GM12878 (cell line): ENCODE measurements at regions not wholly inside any gene's neighbourhood (a gene's known extent, or its start where the extent isn't known, plus 50 kb on each side); places are given as distances from the start of the nearest gene placed in this dataset.

Experiments used
- ATAC-seq: fragments of 200-7000 bp; cut with Tn5 transposase; 3 replicates; pipeline ENCODE4 v1.9.1; 2020; ENCODE audit warnings: mild to moderate bottlenecking, moderate library complexity
- BruUV-seq: library from RNA; stranded (reverse); fragments of 400-500 nt; replicated peaks from 2 replicates; lab custom pipeline; 2021; lab: Mats Ljungman, UMichigan
- CTCF ChIA-PET: fragments of 300-600 bp; sonication (Branson Sonifier 250); formaldehyde crosslinking; extraction: SDS; loops from one replicate; lab custom pipeline; 2021; ENCODE audit warnings: inconsistent platforms; lab: Yijun Ruan, JAX
- POLR2A ChIA-PET: fragments of 350-600 bp; formaldehyde crosslinking; extraction: SDS; loops from one replicate; lab custom pipeline; 2021; ENCODE audit warnings: inconsistent platforms; lab: Charles Lee
- RAD21 ChIA-PET: fragments of 300-600 bp; sonication (Branson Sonifier 250); formaldehyde crosslinking; loops from one replicate; lab custom pipeline; 2023; ENCODE audit warnings: antibody characterized with exemption; ENCODE audit not compliant: unreplicated experiment; lab: Charles Lee
- SMC1A ChIA-PET: fragments of 300-600 bp; sonication (Branson Sonifier 250); formaldehyde crosslinking; loops from one replicate; lab custom pipeline; 2023; ENCODE audit not compliant: unreplicated experiment, uncharacterized antibody; lab: Charles Lee
- DNase-seq: peaks from one replicate; pipeline ENCODE4 v3.0.0-alpha.2; 2011; ENCODE audit warnings: low read depth, low spot score
- FAIRE-seq: peaks from 3 replicates; lab custom pipeline; 2011; peaks lifted over from hg19 to GRCh38; lab: Jason Lieb, UNC
- H2AFZ ChIP-seq: 2 replicates; pipeline ENCODE4 v1.6.0; 2011; ENCODE audit warnings: low read depth, low read length, control low read depth; ENCODE audit not compliant: control insufficient read depth
- H3K27ac ChIP-seq: 2 replicates; pipeline ENCODE4 v1.5.1; 2011; ENCODE audit warnings: control low read depth; ENCODE audit not compliant: control insufficient read depth, insufficient read depth
- H3K27me3 ChIP-seq, 2 experiments: replicated peaks in 1 of 2; 2 replicates each; pipeline versions ENCODE4 v1.6.0 to v1.6.1; 2011; ENCODE audit warnings: low read length in 1 of 2; ENCODE audit not compliant: control insufficient read depth in 2 of 2, insufficient read depth in 2 of 2
- H3K36me3 ChIP-seq, 2 experiments: 2 replicates each; pipeline ENCODE4 v1.5.1; 2011; ENCODE audit warnings: low read length in 1 of 2; ENCODE audit not compliant: control insufficient read depth in 2 of 2, insufficient read depth in 2 of 2
- H3K4me1 ChIP-seq: 2 replicates; pipeline ENCODE4 v1.6.1; 2011; ENCODE audit warnings: mild to moderate bottlenecking, low read length, moderate library complexity, mixed read lengths; ENCODE audit not compliant: control insufficient read depth, insufficient read depth
- H3K4me2 ChIP-seq: 2 replicates; pipeline ENCODE4 v1.6.0; 2011; ENCODE audit warnings: control low read depth; ENCODE audit not compliant: control insufficient read depth, insufficient read depth
- H3K4me3 ChIP-seq: fragments of 200-600 bp; sonication (generic); 2 replicates; pipeline ENCODE4 v1.5.1; 2016
- H3K79me2 ChIP-seq: 2 replicates; pipeline ENCODE4 v1.6.0; 2011; ENCODE audit warnings: low read length; ENCODE audit not compliant: control insufficient read depth, insufficient read depth
- H3K9ac ChIP-seq: 2 replicates; pipeline ENCODE4 v1.8.0; 2011; ENCODE audit warnings: low read length, control low read depth, mixed read lengths; ENCODE audit not compliant: control insufficient read depth, insufficient read depth
- H3K9me3 ChIP-seq: replicated peaks from 3 replicates; pipeline ENCODE4 v1.5.1; 2011; ENCODE audit warnings: mild to moderate bottlenecking, low read length; ENCODE audit not compliant: control insufficient read depth, insufficient read depth
- H4K20me1 ChIP-seq: 2 replicates; pipeline ENCODE4 v1.6.0; 2011; ENCODE audit not compliant: control insufficient read depth, insufficient read depth
- BCL3 ChIP-seq: IDR thresholded peaks from 2 replicates; pipeline ENCODE4 v1.6.1; 2011; ENCODE audit warnings: borderline replicate concordance, low read depth, mild to moderate bottlenecking, moderate library complexity, low read length; ENCODE audit not compliant: insufficient read depth, poor library complexity, severe bottlenecking
- BHLHE40 ChIP-seq, 2 experiments: fragments of 450-650 bp in 1 of 2; IDR thresholded peaks; 2 replicates each; pipeline ENCODE4 v1.6.1; 2011 to 2017; ENCODE audit warnings: low read depth in 2 of 2, borderline replicate concordance in 1 of 2, improper control_type of control experiment in 1 of 2, low read length in 1 of 2, mild to moderate bottlenecking in 1 of 2
- CHD2 ChIP-seq: IDR thresholded peaks from 2 replicates; pipeline ENCODE4 v1.6.1; 2011; ENCODE audit warnings: low read depth, low read length, improper control_type of control experiment, borderline replicate concordance
- HDAC6 ChIP-seq: fragments of 200-600 bp; sonication (generic); IDR thresholded peaks from one replicate; pipeline ENCODE4 v1.8.0; 2017; ENCODE audit warnings: antibody characterized with exemption; ENCODE audit not compliant: unreplicated experiment
- LARP7 ChIP-seq: fragments of 450-650 bp; IDR thresholded peaks from 2 replicates; pipeline ENCODE4 v1.6.1; 2017; ENCODE audit warnings: mild to moderate bottlenecking
- MTA3 ChIP-seq: IDR thresholded peaks from 2 replicates; pipeline ENCODE4 v1.6.1; 2012; ENCODE audit warnings: low read length, inconsistent platforms, borderline replicate concordance
- POU2F2 ChIP-seq: IDR thresholded peaks from 3 replicates; pipeline ENCODE4 v1.6.1; 2011; ENCODE audit warnings: low read depth, mild to moderate bottlenecking, low read length, borderline replicate concordance
- SKIL ChIP-seq: fragments of 450-650 bp; IDR thresholded peaks from 2 replicates; pipeline ENCODE4 v1.6.1; 2017; ENCODE audit warnings: mild to moderate bottlenecking, low read depth, inconsistent platforms; ENCODE audit not compliant: poor library complexity, severe bottlenecking
- SREBF2 ChIP-seq: IDR thresholded peaks from 2 replicates; pipeline ENCODE4 v1.6.1; 2012; ENCODE audit warnings: mild to moderate bottlenecking, low read length
- SUPT20H ChIP-seq: IDR thresholded peaks from 2 replicates; pipeline ENCODE4 v1.6.1; 2011; ENCODE audit warnings: low read depth, mild to moderate bottlenecking, low read length, moderate library complexity, borderline replicate concordance; ENCODE audit not compliant: control insufficient read depth
- USF2 ChIP-seq: IDR thresholded peaks from 2 replicates; pipeline ENCODE4 v1.6.1; 2011; ENCODE audit warnings: low read depth, low read length, improper control_type of control experiment, borderline replicate concordance
- ZBTB33 ChIP-seq: fragments of 450-650 bp; IDR thresholded peaks from 2 replicates; pipeline ENCODE4 v1.6.1; 2017; ENCODE audit warnings: mild to moderate bottlenecking
- ZBTB4 ChIP-seq: fragments of 450-650 bp; formaldehyde crosslinking; IDR thresholded peaks from 2 replicates; pipeline ENCODE4 v1.4.0; 2022; ENCODE audit warnings: mild to moderate bottlenecking, moderate library complexity
- WGBS: methylation state at CpG from one replicate; pipeline ENCODE4 v1.1.6; 2016; ENCODE audit warnings: low lambda C conversion rate; ENCODE audit not compliant: insufficient replicate concordance, insufficient coverage; ENCODE audit errors: missing lambda C conversion rate; 5-methylcytosine and 5-hydroxymethylcytosine counted together
- in situ Hi-C: fragments of 300-500 bp; cut with MboI; formaldehyde crosslinking; loops from 9 replicates; pipeline ENCODE4 v1.14.3; 2018; ENCODE audit warnings: mixed read lengths
- intact Hi-C: fragments of 100-400 bp; cut with micrococcal nuclease; formaldehyde crosslinking; loops from one replicate; pipeline ENCODE4 v1.14.2; 2022; ENCODE audit not compliant: unreplicated experiment

- Histone ChIP-seq H3K79me2 (no peaks in the 10 kb centered on the region), H3K27me3 (no peaks in the 10 kb centered on the region), H3K27ac (no peak overlapping the region), H3K9ac (no peak overlapping the region), H3K9me3 (no peaks in the 10 kb centered on the region; the same call in 2 of the 3 replicates), H3K36me3 (no peaks in the 10 kb centered on the region), H3K4me3 (no peak overlapping the region), H3K4me2 (no peak overlapping the region), H4K20me1 (no peaks in the 10 kb centered on the region), H3K4me1 (no peaks in the 10 kb centered on the region), H2AFZ (no peak overlapping the region)
- in situ Hi-C loops: no loop called here
- POLR2A ChIA-PET: no interaction called here
- TF ChIP-seq ZBTB33: no peak
- no peak for TF ChIP-seq MTA3
- no peak for TF ChIP-seq BCL3
- no peak for TF ChIP-seq HDAC6
- no peak for TF ChIP-seq BHLHE40 (IDR thresholded peaks at IDR 0.05; ENCODE audit: borderline replicate concordance in 1 of 2, low read depth in 2 of 2, low read length in 1 of 2)
- TF ChIP-seq SREBF2: no peak
- no peak for TF ChIP-seq ZBTB4 (CRISPR knock-in tag)
- no peak for TF ChIP-seq CHD2
- TF ChIP-seq POU2F2: no peak
- TF ChIP-seq SUPT20H: no peak
- no peak for TF ChIP-seq LARP7
- TF ChIP-seq USF2: no peak
- no peak for TF ChIP-seq SKIL
- WGBS: 31% methylated on average over 7 of the region's 7 CpGs
- BruUV-seq: no TSS peak
- DNase-seq: no peak
- CTCF ChIA-PET: no interaction called here
- intact Hi-C loops: no loop called here
- ATAC-seq: no peak
- FAIRE-seq: no peak
- SMC1A ChIA-PET: no interaction called here
- RAD21 ChIA-PET: no interaction called here
Measured at GRCh38 chr6:170045563-170045960, 245.3 kb downstream of the DLL1 start.
